Muscle of leg (tissue), 3 donors: ENCODE measurements at regions not wholly inside any gene's neighbourhood (a gene's known extent, or its start where the extent isn't known, plus 50 kb on each side); places are given as distances from the start of the nearest gene placed in this dataset.

Experiments used
- DNase-seq: peaks from one replicate; pipeline ENCODE4 v3.0.0; 2013
- H3K27ac ChIP-seq: one replicate; pipeline ENCODE4 v1.5.1; 2013; ENCODE audit warnings: mild to moderate bottlenecking, low read length, control low read depth
- H3K27me3 ChIP-seq: one replicate; pipeline ENCODE4 v1.6.1; 2013; ENCODE audit warnings: low read length; ENCODE audit not compliant: control insufficient read depth, insufficient read depth
- H3K36me3 ChIP-seq: one replicate; pipeline ENCODE4 v1.6.1; 2013; ENCODE audit warnings: low read length; ENCODE audit not compliant: control insufficient read depth, insufficient read depth
- H3K4me1 ChIP-seq: one replicate; pipeline ENCODE4 v1.6.1; 2013; ENCODE audit warnings: low read length; ENCODE audit not compliant: control insufficient read depth, insufficient read depth
- H3K4me3 ChIP-seq: one replicate; pipeline ENCODE4 v1.5.1; 2013; ENCODE audit warnings: low read length, control low read depth
- H3K9me3 ChIP-seq: replicated peaks from 2 replicates; pipeline ENCODE4 v1.6.1; 2013; ENCODE audit warnings: low read depth, low read length; ENCODE audit not compliant: control insufficient read depth
- WGBS: methylation state at CpG from one replicate; pipeline ENCODE4 v1.1.5; 2013; ENCODE audit warnings: missing lambda C conversion rate; ENCODE audit not compliant: insufficient coverage; 5-methylcytosine and 5-hydroxymethylcytosine counted together

GRCh38 chr2:194455358-194455757 lies 1201.7 kb upstream of the SLC39A10 start:
- no peaks in the 10 kb centered on the region for H3K36me3 ChIP-seq
- no peak overlapping the region for H3K27ac ChIP-seq
- H3K9me3 ChIP-seq, result no peaks in the 10 kb centered on the region
- no peaks in the 10 kb centered on the region for H3K27me3 ChIP-seq
- no peak overlapping the region for H3K4me3 ChIP-seq
- H3K4me1 ChIP-seq, result no peaks in the 10 kb centered on the region
- no CpG with 5 or more reads among the region's 2 CpGs for WGBS
- no peak for DNase-seq

- Histone ChIP-seq H3K36me3 (no peaks in the 10 kb centered on the region), H3K9me3 (no peaks in the 10 kb centered on the region)
- 76% methylated on average over 4 of the region's 5 CpGs for WGBS
Measured at GRCh38 chr2:194452504-194452903, 1204.5 kb upstream of the SLC39A10 start.

GRCh38 chr2:194445226-194445625 lies 1211.8 kb upstream of the SLC39A10 start:
- Histone ChIP-seq H3K4me3 (no peak overlapping the region), H3K27me3 (no peaks in the 10 kb centered on the region), H3K27ac (no peak overlapping the region), H3K36me3 (no peaks in the 10 kb centered on the region), H3K4me1 (no peaks in the 10 kb centered on the region), H3K9me3 (no peaks in the 10 kb centered on the region)
- WGBS, result no CpG with 5 or more reads among the region's 2 CpGs
- DNase-seq, result no peak

More at GRCh38 chr2:194452504-194452903, 1204.5 kb upstream of the SLC39A10 start:
- DNase-seq, result no peak
- Histone ChIP-seq H3K4me1 (no peaks in the 10 kb centered on the region), H3K27ac (no peak overlapping the region), H3K4me3 (no peak overlapping the region), H3K27me3 (no peaks in the 10 kb centered on the region)

- no peaks in the 10 kb centered on the region for H3K36me3 ChIP-seq
- no peaks in the 10 kb centered on the region for H3K9me3 ChIP-seq
- WGBS, result no CpG with 5 or more reads among the region's 1 CpG
- no peak overlapping the region for H3K27ac ChIP-seq
- H3K27me3 ChIP-seq, result no peaks in the 10 kb centered on the region
- DNase-seq, result no peak
- no peak overlapping the region for H3K4me3 ChIP-seq
- H3K4me1 ChIP-seq, result no peaks in the 10 kb centered on the region
Measured at GRCh38 chr2:194443926-194444325, 1213.1 kb upstream of the SLC39A10 start.

- Histone ChIP-seq H3K27ac (no peak overlapping the region), H3K4me1 (no peaks in the 10 kb centered on the region), H3K36me3 (no peaks in the 10 kb centered on the region), H3K27me3 (no peaks in the 10 kb centered on the region), H3K4me3 (no peak overlapping the region), H3K9me3 (no peaks in the 10 kb centered on the region)
- no CpG with 5 or more reads among the region's 3 CpGs for WGBS
- DNase-seq, result peak; percentile 14
Measured at GRCh38 chr2:194424683-194425209, 1232.3 kb upstream of the SLC39A10 start.

GRCh38 chr2:194411221-194411620 lies 1245.8 kb upstream of the SLC39A10 start:
- H3K36me3 ChIP-seq, result no peaks in the 10 kb centered on the region
- DNase-seq, result no peak
- no peaks in the 10 kb centered on the region for H3K9me3 ChIP-seq
- no peaks in the 10 kb centered on the region for H3K4me1 ChIP-seq
- H3K27me3 ChIP-seq, result no peaks in the 10 kb centered on the region
- no peak overlapping the region for H3K27ac ChIP-seq
- no CpG with 5 or more reads among the region's 3 CpGs for WGBS
- H3K4me3 ChIP-seq, result no peak overlapping the region

GRCh38 chr2:194395818-194396217 lies 1261.2 kb upstream of the SLC39A10 start:
- Histone ChIP-seq H3K4me1 (no peaks in the 10 kb centered on the region), H3K4me3 (no peak overlapping the region), H3K9me3 (no peaks in the 10 kb centered on the region), H3K27ac (no peak overlapping the region), H3K36me3 (no peaks in the 10 kb centered on the region), H3K27me3 (no peaks in the 10 kb centered on the region)
- WGBS, result no CpG with 5 or more reads among the region's 3 CpGs
- DNase-seq, result no peak

DNA sequence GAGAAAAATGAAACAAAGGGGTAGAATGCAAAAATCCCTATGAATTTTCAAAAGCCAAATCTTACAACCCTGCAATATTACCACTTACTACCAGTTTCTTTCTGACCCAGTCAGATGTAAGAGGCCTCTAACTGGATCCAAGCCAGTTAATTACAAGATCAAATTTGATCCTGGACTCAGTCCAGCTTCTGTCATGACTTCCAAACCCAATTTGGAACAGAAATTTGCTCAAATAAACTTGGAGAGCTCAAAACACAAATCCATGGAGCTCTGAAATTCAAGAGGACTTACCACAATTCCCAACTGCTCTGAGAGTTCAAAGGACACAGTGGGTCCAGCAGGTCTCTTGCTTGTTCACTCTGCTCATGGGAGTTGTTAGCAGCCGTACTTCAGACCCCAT lies 1271.7 kb upstream of the SLC39A10 start:
- DNase-seq, result no peak
- H3K9me3 ChIP-seq, result peaks cover 23% of the 10 kb centered on the region
- H3K27ac ChIP-seq, result no peak overlapping the region
- no peaks in the 10 kb centered on the region for H3K36me3 ChIP-seq
- WGBS, result no CpG with 5 or more reads among the region's 1 CpG
- no peak overlapping the region for H3K4me3 ChIP-seq
- H3K4me1 ChIP-seq, result no peaks in the 10 kb centered on the region
- no peaks in the 10 kb centered on the region for H3K27me3 ChIP-seq

GRCh38 chr2:194383401-194383800 lies 1273.6 kb upstream of the SLC39A10 start:
- no peak for DNase-seq
- no peaks in the 10 kb centered on the region for H3K4me1 ChIP-seq
- no CpG with 5 or more reads among the region's 1 CpG for WGBS
- no peak overlapping the region for H3K27ac ChIP-seq
- H3K36me3 ChIP-seq, result no peaks in the 10 kb centered on the region
- H3K27me3 ChIP-seq, result no peaks in the 10 kb centered on the region
- H3K4me3 ChIP-seq, result no peak overlapping the region
- H3K9me3 ChIP-seq, result peaks cover 23% of the 10 kb centered on the region

DNA sequence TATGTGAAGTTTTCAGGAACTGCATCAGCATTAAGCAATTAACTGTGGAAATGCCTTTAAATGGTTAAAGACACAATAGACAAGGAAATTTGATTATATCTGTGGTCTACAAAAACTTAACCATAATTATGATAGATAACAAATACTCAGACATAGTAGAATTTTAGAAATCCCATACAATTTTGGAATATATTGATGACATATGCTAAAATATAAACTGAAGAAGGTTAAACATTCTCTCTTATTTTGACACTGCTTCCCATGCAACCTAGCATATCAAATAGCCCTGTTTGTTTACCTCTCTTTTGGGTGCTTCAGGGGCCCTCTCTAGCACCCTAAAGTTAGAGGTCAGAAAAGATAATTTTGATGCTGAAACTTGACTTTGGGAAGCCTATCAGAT lies 1274.8 kb upstream of the SLC39A10 start:
- no peak overlapping the region for H3K27ac ChIP-seq
- H3K27me3 ChIP-seq, result no peaks in the 10 kb centered on the region
- no peaks in the 10 kb centered on the region for H3K4me1 ChIP-seq
- peaks cover 23% of the 10 kb centered on the region for H3K9me3 ChIP-seq
- DNase-seq, result no peak
- H3K4me3 ChIP-seq, result no peak overlapping the region
- no peaks in the 10 kb centered on the region for H3K36me3 ChIP-seq

DNA sequence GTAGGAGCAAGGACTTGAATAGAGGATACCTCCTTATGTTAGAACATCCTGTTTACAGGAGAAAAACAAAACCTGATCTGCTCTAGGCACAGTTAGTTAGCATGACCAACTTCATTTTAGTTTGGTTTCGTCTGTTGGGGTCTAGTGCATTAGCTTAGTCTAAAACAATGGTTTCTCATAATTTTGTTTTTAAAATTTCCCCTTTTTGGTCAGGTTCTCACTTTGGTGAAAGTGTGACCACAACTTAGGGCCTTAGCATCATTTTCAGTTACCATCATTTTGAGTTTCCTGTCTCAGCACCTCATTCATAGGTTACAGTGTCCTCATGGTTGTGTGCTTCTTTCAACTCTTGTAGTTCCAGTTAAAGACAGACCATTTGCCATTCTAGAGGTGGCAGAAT lies 1277.0 kb upstream of the SLC39A10 start:
- Histone ChIP-seq H3K4me1 (no peaks in the 10 kb centered on the region), H3K9me3 (peaks cover 15% of the 10 kb centered on the region), H3K4me3 (no peak overlapping the region), H3K36me3 (no peaks in the 10 kb centered on the region), H3K27me3 (no peaks in the 10 kb centered on the region), H3K27ac (no peak overlapping the region)
- no peak for DNase-seq
- WGBS, result no CpG with 5 or more reads among the region's 1 CpG
